PC-3 (cell line): ENCODE measurements at regions not wholly inside any gene's neighbourhood (a gene's known extent, or its start where the extent isn't known, plus 50 kb on each side); places are given as distances from the start of the nearest gene placed in this dataset.

Source experiments
- ATAC-seq: fragments of 200-7000 bp; cut with Tn5 transposase; 2 replicates; pipeline ENCODE4 v1.9.1; 2020; ENCODE audit warnings: mild to moderate bottlenecking, moderate library complexity
- BruUV-seq: library from RNA; stranded (reverse); fragments of 400-500 nt; replicated peaks from 2 replicates; lab custom pipeline; 2021; lab: Mats Ljungman, UMichigan
- CTCF ChIA-PET: fragments of 300-600 bp; sonication (Branson Sonifier 250); formaldehyde crosslinking; loops from one replicate; lab custom pipeline; 2022; ENCODE audit warnings: antibody characterized with exemption; lab: Charles Lee
- POLR2A ChIA-PET: fragments of 300-600 bp; sonication (Branson Sonifier 250); formaldehyde crosslinking; loops from one replicate; lab custom pipeline; 2022; ENCODE audit warnings: antibody characterized with exemption; ENCODE audit not compliant: unreplicated experiment; lab: Charles Lee
- DNase-seq: peaks from one replicate; pipeline ENCODE4 v3.0.0-alpha.2; 2015
- H2AFZ ChIP-seq: fragments of 300-600 bp; sonication (generic); 2 replicates; pipeline ENCODE4 v1.6.0; 2016; ENCODE audit warnings: antibody characterized with exemption, low read length
- H3F3A ChIP-seq: fragments of 300-600 bp; sonication (generic); one replicate; pipeline ENCODE4 v1.6.0; 2017; ENCODE audit warnings: antibody characterized with exemption, low read length, control low read depth, mild to moderate bottlenecking; ENCODE audit not compliant: unreplicated experiment
- H3K27ac ChIP-seq: fragments of 300-600 bp; sonication (generic); 2 replicates; pipeline ENCODE4 v1.5.1; 2016; ENCODE audit warnings: mild to moderate bottlenecking, low read length
- H3K27me3 ChIP-seq: fragments of 300-600 bp; sonication (generic); 2 replicates; pipeline ENCODE4 v1.6.1; 2016; ENCODE audit warnings: low read length, mixed read lengths
- H3K36me3 ChIP-seq: fragments of 300-600 bp; sonication (generic); 2 replicates; pipeline ENCODE4 v1.6.1; 2016; ENCODE audit warnings: low read depth, mixed run types, low read length, mixed read lengths
- H3K4me1 ChIP-seq: fragments of 300-600 bp; sonication (generic); 2 replicates; pipeline ENCODE4 v1.5.1; 2016; ENCODE audit warnings: low read length; ENCODE audit not compliant: insufficient read depth
- H3K4me2 ChIP-seq: fragments of 300-600 bp; sonication (generic); 2 replicates; pipeline ENCODE4 v1.6.0; 2016; ENCODE audit warnings: low read length
- H3K4me3 ChIP-seq: fragments of 300-600 bp; sonication (generic); 2 replicates; pipeline ENCODE4 v1.5.1; 2016; ENCODE audit warnings: mild to moderate bottlenecking, low read length, mixed read lengths
- H3K79me2 ChIP-seq: fragments of 300-600 bp; sonication (generic); 2 replicates; pipeline ENCODE4 v1.6.1; 2017; ENCODE audit warnings: low read length, mixed read lengths
- H3K9ac ChIP-seq: fragments of 300-600 bp; sonication (generic); 2 replicates; pipeline ENCODE4 v1.6.0; 2016; ENCODE audit warnings: mild to moderate bottlenecking, low read length
- H3K9me2 ChIP-seq: fragments of 300-600 bp; sonication (generic); replicated peaks from 2 replicates; pipeline ENCODE4 v1.6.1; 2016; ENCODE audit warnings: mixed run types, low read length, mixed read lengths
- H3K9me3 ChIP-seq: fragments of 300-600 bp; sonication (generic); 2 replicates; pipeline ENCODE4 v1.6.1; 2016; ENCODE audit warnings: low read length, mixed read lengths
- H4K20me1 ChIP-seq: fragments of 300-600 bp; sonication (generic); 2 replicates; pipeline ENCODE4 v1.6.1; 2016; ENCODE audit warnings: low read length, mixed read lengths
- CTCF ChIP-seq: fragments of 300-600 bp; sonication (generic); conservative IDR thresholded peaks from 2 replicates; pipeline ENCODE4 v1.5.1; 2017; ENCODE audit warnings: antibody characterized with exemption, low read depth, mild to moderate bottlenecking, low read length
- EZH2 ChIP-seq: fragments of 300-600 bp; sonication (generic); IDR thresholded peaks from one replicate; pipeline ENCODE4 v1.6.1; 2017; ENCODE audit warnings: antibody characterized with exemption, mild to moderate bottlenecking, low read length; ENCODE audit not compliant: unreplicated experiment
- EZH2phosphoT487 ChIP-seq: fragments of 300-600 bp; sonication (generic); IDR thresholded peaks from 2 replicates; pipeline ENCODE4 v1.6.1; 2018; ENCODE audit warnings: mild to moderate bottlenecking, antibody characterized with exemption, low read length, borderline replicate concordance
- intact Hi-C: fragments of 100-400 bp; cut with micrococcal nuclease; formaldehyde crosslinking; loops from 2 replicates; pipeline ENCODE4 v1.9.0; 2023

GRCh38 chr1:192918259-192918658 lies 109.4 kb downstream of the RGS2 start:
- no TSS peak for BruUV-seq

GRCh38 chr1:192920412-192920811 lies 111.6 kb downstream of the RGS2 start:
- no peak overlapping the region for H3K4me3 ChIP-seq
- TF ChIP-seq CTCF = no peak
- no peak for TF ChIP-seq EZH2phosphoT487
- no peak for TF ChIP-seq EZH2
- H3K79me2 ChIP-seq = no peaks in the 10 kb centered on the region
- H3K9me3 ChIP-seq = no peaks in the 10 kb centered on the region
- POLR2A ChIA-PET = no interaction called here
- no TSS peak for BruUV-seq
- H3K27me3 ChIP-seq = no peaks in the 10 kb centered on the region
- no peak for ATAC-seq
- H2AFZ ChIP-seq = no peak overlapping the region
- no peaks in the 10 kb centered on the region for H4K20me1 ChIP-seq
- no peaks in the 10 kb centered on the region for H3F3A ChIP-seq
- no peak for DNase-seq
- H3K9ac ChIP-seq = no peak overlapping the region
- H3K4me2 ChIP-seq = no peak overlapping the region
- CTCF ChIA-PET = no interaction called here
- intact Hi-C loops = no loop called here
- H3K27ac ChIP-seq = no peak overlapping the region
- H3K36me3 ChIP-seq = no peaks in the 10 kb centered on the region
- H3K4me1 ChIP-seq = peaks cover 12% of the 10 kb centered on the region
- H3K9me2 ChIP-seq = no peaks in the 10 kb centered on the region

More at GRCh38 chr1:192918259-192918658, 109.4 kb downstream of the RGS2 start:
- no peak overlapping the region for H3K27ac ChIP-seq
- ChIA-PET POLR2A (no interaction called here), CTCF (no interaction called here)
- intact Hi-C loops = no loop called here
- no peaks in the 10 kb centered on the region for H3K27me3 ChIP-seq
- TF ChIP-seq EZH2phosphoT487 (no peak), EZH2 (no peak), CTCF (no peak)
- no peaks in the 10 kb centered on the region for H3K9me3 ChIP-seq
- no peaks in the 10 kb centered on the region for H4K20me1 ChIP-seq
- H3K36me3 ChIP-seq = no peaks in the 10 kb centered on the region
- no peaks in the 10 kb centered on the region for H3K9me2 ChIP-seq
- H3K9ac ChIP-seq = no peak overlapping the region
- peaks cover 12% of the 10 kb centered on the region for H3K4me1 ChIP-seq
- no peak overlapping the region for H3K4me3 ChIP-seq
- no peak overlapping the region for H2AFZ ChIP-seq
- no peak overlapping the region for H3K4me2 ChIP-seq
- DNase-seq (peak; percentile 51), ATAC-seq (peak; percentile 85)
- no peaks in the 10 kb centered on the region for H3K79me2 ChIP-seq
- H3F3A ChIP-seq = no peaks in the 10 kb centered on the region

- ChIA-PET CTCF (no interaction called here), POLR2A (no interaction called here)
- Histone ChIP-seq H3K36me3 (no peaks in the 10 kb centered on the region), H3K9me2 (no peaks in the 10 kb centered on the region), H3K27me3 (no peaks in the 10 kb centered on the region), H3K4me1 (no peaks in the 10 kb centered on the region), H3K9me3 (no peaks in the 10 kb centered on the region), H3K27ac (no peak overlapping the region), H4K20me1 (no peaks in the 10 kb centered on the region), H2AFZ (no peak overlapping the region), H3K9ac (no peak overlapping the region), H3F3A (no peaks in the 10 kb centered on the region), H3K4me3 (no peak overlapping the region), H3K79me2 (no peaks in the 10 kb centered on the region), H3K4me2 (no peak overlapping the region)
- intact Hi-C loops = no loop called here
- TF ChIP-seq CTCF (no peak), EZH2 (no peak), EZH2phosphoT487 (no peak)
- ATAC-seq = no peak
- BruUV-seq = no TSS peak
- no peak for DNase-seq
Observed at GRCh38 chr1:192925609-192926008, 116.8 kb downstream of the RGS2 start.
